ENCODE measurements at regions not wholly inside any gene's neighbourhood (a gene's known extent, or its start where the extent isn't known, plus 50 kb on each side); places are given as distances from the start of the nearest gene placed in this dataset.
A peak's percentile ranks its signal among the peaks of the same experiment; 100 is the strongest.

DNA sequence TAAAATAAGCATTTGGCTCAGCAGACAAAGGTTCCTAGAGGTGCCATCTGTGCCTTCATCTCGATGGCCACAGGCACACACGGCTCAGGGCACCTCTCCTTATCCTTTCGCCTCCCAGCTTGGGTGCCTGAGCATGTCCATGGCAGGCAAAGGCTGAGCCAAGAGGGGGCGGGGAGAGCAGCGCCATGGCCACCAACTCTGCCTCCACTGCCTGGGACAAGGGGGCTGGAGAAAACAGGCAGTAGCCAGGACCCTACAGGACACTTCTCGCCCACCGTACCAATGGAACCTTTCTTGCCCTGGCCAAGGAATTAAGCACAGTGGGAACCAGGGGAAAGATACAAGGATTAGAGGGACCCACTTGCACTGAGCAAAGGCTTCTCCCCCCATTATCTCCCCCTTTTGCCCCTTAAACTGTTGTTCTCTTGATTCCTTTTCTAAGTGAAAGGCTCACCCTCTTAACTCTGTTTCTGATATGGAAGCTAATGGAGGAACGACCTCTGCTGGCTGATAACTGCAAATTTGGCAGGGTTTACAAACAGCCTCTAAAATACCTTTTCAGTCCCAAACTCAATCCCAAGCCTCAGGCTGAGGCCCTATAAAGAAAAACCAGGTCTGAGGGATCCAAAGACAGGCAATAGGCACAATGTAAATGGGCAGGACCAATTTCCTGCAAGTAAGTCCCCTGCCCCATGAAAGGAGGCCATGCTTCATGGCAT lies 335.2 kb downstream of the ADAM29 start:
- Histone ChIP-seq H3K4me1 (ENCODE audit: control insufficient read depth, insufficient read depth, low read length) (no peaks in the 10 kb centered on the region), H3K27ac (ENCODE audit: low read depth, low read length) (no peak overlapping the region), H3K27me3 (ENCODE audit: control insufficient read depth, insufficient read depth, low read length, poor library complexity, severe bottlenecking) (no peaks in the 10 kb centered on the region), H3K9ac (ENCODE audit: extremely low read depth, low read length, poor library complexity, severe bottlenecking) (no peak overlapping the region), H3K4me3 (ENCODE audit: low read length) (no peak overlapping the region), H3K36me3 (ENCODE audit: control insufficient read depth, insufficient read depth, low read length) (no peaks in the 10 kb centered on the region), H3K9me3 (ENCODE audit: control insufficient read depth, low read length) (no peaks in the 10 kb centered on the region)
- Mint-ChIP-seq H3K4me3 (no peak overlapping the region), H3K27me3 (ENCODE audit: insufficient read depth) (no peaks in the 10 kb centered on the region), H3K36me3 (ENCODE audit: low read depth) (no peaks in the 10 kb centered on the region), H3K27ac (no peak overlapping the region), H3K4me1 (no peaks in the 10 kb centered on the region), H3K9me3 (no peaks in the 10 kb centered on the region)
- 80 to 88% methylated on average over 1 to 8 of the region's 8 CpGs for WGBS, 2 experiments (ENCODE audit: insufficient coverage in 1 of 2, insufficient read length in 1 of 2)
- TF ChIP-seq, protein P1, sequence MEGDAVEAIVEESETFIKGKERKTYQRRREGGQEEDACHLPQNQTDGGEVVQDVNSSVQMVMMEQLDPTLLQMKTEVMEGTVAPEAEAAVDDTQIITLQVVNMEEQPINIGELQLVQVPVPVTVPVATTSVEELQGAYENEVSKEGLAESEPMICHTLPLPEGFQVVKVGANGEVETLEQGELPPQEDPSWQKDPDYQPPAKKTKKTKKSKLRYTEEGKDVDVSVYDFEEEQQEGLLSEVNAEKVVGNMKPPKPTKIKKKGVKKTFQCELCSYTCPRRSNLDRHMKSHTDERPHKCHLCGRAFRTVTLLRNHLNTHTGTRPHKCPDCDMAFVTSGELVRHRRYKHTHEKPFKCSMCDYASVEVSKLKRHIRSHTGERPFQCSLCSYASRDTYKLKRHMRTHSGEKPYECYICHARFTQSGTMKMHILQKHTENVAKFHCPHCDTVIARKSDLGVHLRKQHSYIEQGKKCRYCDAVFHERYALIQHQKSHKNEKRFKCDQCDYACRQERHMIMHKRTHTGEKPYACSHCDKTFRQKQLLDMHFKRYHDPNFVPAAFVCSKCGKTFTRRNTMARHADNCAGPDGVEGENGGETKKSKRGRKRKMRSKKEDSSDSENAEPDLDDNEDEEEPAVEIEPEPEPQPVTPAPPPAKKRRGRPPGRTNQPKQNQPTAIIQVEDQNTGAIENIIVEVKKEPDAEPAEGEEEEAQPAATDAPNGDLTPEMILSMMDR (conservative IDR thresholded peaks at IDR 0.05) = peak; percentile 67
- DNase-seq = peak; percentile 58

DNA sequence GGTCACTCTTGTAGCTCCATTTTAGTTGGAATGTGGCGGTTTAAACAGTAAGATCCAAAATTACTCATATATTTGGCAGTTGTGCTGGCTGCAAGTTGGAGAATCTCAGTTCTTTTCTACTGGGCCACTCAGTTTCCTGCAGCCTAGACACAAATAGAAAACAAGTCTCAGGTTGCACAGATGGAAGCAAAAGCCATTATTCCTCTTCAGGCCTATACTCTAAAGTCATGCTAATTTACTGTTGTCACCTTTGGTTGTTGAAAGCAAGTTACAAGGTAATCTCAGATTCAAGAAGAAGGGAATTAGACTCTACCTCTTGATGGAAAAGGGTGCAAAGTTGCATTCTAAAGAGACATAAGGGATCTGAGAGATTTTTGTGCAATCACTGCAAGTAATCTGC lies 345.4 kb downstream of the ADAM29 start:
- no peak overlapping the region for H3K27ac ChIP-seq (ENCODE audit: low read depth, low read length)
- Mint-ChIP-seq H3K27ac (no peak overlapping the region), H3K4me3 (no peak overlapping the region), H3K9me3 (no peaks in the 10 kb centered on the region), H3K4me1 (no peaks in the 10 kb centered on the region), H3K27me3 (ENCODE audit: insufficient read depth) (no peaks in the 10 kb centered on the region), H3K36me3 (ENCODE audit: low read depth) (no peaks in the 10 kb centered on the region)
- 94 to 100% methylated on average over 1 of the region's 1 CpG for WGBS, 2 experiments (ENCODE audit: insufficient coverage in 1 of 2, insufficient read length in 1 of 2)
- no peaks in the 10 kb centered on the region for H3K4me1 ChIP-seq (ENCODE audit: control insufficient read depth, insufficient read depth, low read length)
- H3K27me3 ChIP-seq (ENCODE audit: control insufficient read depth, insufficient read depth, low read length, poor library complexity, severe bottlenecking) = no peaks in the 10 kb centered on the region
- no peaks in the 10 kb centered on the region for H3K36me3 ChIP-seq (ENCODE audit: control insufficient read depth, insufficient read depth, low read length)
- TF ChIP-seq, protein P1 (conservative IDR thresholded peaks at IDR 0.05) = no peak
- no peak overlapping the region for H3K9ac ChIP-seq (ENCODE audit: extremely low read depth, low read length, poor library complexity, severe bottlenecking)
- no peaks in the 10 kb centered on the region for H3K9me3 ChIP-seq (ENCODE audit: control insufficient read depth, low read length)
- H3K4me3 ChIP-seq (ENCODE audit: low read length) = no peak overlapping the region
- DNase-seq = no peak

DNA sequence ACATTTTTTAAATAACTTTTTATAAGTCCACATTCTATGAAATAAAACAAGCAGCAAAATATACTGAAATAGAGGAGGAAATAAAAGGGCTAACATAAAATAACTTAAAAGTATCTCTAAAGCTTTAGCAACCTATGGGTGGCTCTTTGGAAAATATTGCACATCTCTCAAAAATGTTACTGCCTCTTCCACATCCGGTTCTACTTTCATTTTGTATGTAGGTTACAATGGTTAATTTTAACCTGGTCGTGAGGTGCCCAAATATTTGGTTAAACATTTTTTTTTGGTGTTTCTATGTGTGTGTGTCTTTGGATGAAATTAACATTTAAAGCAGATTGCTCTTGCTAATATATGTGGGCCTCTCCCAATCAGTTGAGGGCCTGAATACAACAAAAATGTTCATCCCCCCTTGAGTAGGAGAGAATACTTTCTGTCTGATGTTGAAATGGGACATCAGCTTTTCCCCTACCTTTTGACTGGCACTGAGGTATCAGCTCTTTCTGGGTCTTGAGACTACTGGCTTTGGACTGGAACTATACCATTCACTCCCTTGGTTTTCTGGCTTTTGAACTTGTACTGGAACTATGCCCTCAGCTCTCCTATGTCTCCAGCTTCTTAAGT lies 353.0 kb downstream of the ADAM29 start:
- H3K27ac Mint-ChIP-seq = no peak overlapping the region

More for the DNA sequence above, 353.0 kb downstream of the ADAM29 start:
- H3K4me1 ChIP-seq (ENCODE audit: control insufficient read depth, insufficient read depth, low read length) = no peaks in the 10 kb centered on the region
- no peak overlapping the region for H3K9ac ChIP-seq (ENCODE audit: extremely low read depth, low read length, poor library complexity, severe bottlenecking)
- H3K9me3 ChIP-seq (ENCODE audit: control insufficient read depth, low read length) = no peaks in the 10 kb centered on the region
- 91% methylated on average over 2 of the region's 2 CpGs; no CpG with 5 or more reads in 1 of the 2 experiments for WGBS, 2 experiments (ENCODE audit: insufficient coverage in 1 of 2, insufficient read length in 1 of 2)
- Mint-ChIP-seq H3K9me3 (no peaks in the 10 kb centered on the region), H3K27me3 (ENCODE audit: insufficient read depth) (no peaks in the 10 kb centered on the region), H3K4me3 (no peak overlapping the region), H3K36me3 (ENCODE audit: low read depth) (no peaks in the 10 kb centered on the region), H3K4me1 (no peaks in the 10 kb centered on the region)
- H3K27me3 ChIP-seq (ENCODE audit: control insufficient read depth, insufficient read depth, low read length, poor library complexity, severe bottlenecking) = no peaks in the 10 kb centered on the region
- H3K27ac ChIP-seq (ENCODE audit: low read depth, low read length) = no peak overlapping the region
- no peak for DNase-seq
- no peak overlapping the region for H3K4me3 ChIP-seq (ENCODE audit: low read length)
- TF ChIP-seq, protein P1 (conservative IDR thresholded peaks at IDR 0.05) = no peak
- H3K36me3 ChIP-seq (ENCODE audit: control insufficient read depth, insufficient read depth, low read length) = no peaks in the 10 kb centered on the region

All from endodermal cell (in vitro differentiated cells).